A673 (cell line): ENCODE measurements at regions not wholly inside any gene's neighbourhood (a gene's known extent, or its start where the extent isn't known, plus 50 kb on each side); places are given as distances from the start of the nearest gene placed in this dataset.

Experiments used
- CTCF ChIP-seq: fragments of 300-800, 200-600 bp; sonication (generic); conservative IDR thresholded peaks from 2 replicates; pipeline ENCODE4 v1.5.1; 2017; ENCODE audit warnings: low read depth, mild to moderate bottlenecking, antibody characterized with exemption, low read length, moderate library complexity, mixed read lengths
- EZH2 ChIP-seq: fragments of 200-600 bp; sonication (generic); IDR thresholded peaks from 2 replicates; pipeline ENCODE4 v1.6.1; 2017; ENCODE audit warnings: borderline replicate concordance, low read depth, mild to moderate bottlenecking, mixed read lengths, antibody characterized with exemption, low read length; ENCODE audit not compliant: poor library complexity, severe bottlenecking

GRCh38 chr12:87107766-87108165 lies 851.6 kb upstream of the MGAT4C start:
- no peak for TF ChIP-seq CTCF
- no peak for TF ChIP-seq EZH2
